RWPE2 (cell line): ENCODE measurements at regions not wholly inside any gene's neighbourhood (a gene's known extent, or its start where the extent isn't known, plus 50 kb on each side); places are given as distances from the start of the nearest gene placed in this dataset.

Experiments used
- ATAC-seq: fragments of 200-7000 bp; cut with Tn5 transposase; 3 replicates; pipeline ENCODE4 v1.9.1; 2021; ENCODE audit warnings: low read depth
- DNase-seq: peaks from one replicate; pipeline ENCODE4 v3.0.0-alpha.2; 2020; ENCODE audit warnings: low spot score
- H3K27ac ChIP-seq: fragments of 450-650 bp; 2 replicates; pipeline ENCODE4 v1.5.1; 2017; ENCODE audit warnings: mild to moderate bottlenecking; ENCODE audit not compliant: poor library complexity, severe bottlenecking
- H3K27me3 ChIP-seq: fragments of 250-450 bp; sonication (Bioruptor Pico); 2 replicates; pipeline ENCODE4 v1.5.1; 2021; ENCODE audit warnings: mild to moderate bottlenecking, moderate library complexity; ENCODE audit not compliant: insufficient read depth, poor library complexity, severe bottlenecking
- H3K36me3 ChIP-seq: fragments of 250-450 bp; sonication (Bioruptor Pico); 2 replicates; pipeline ENCODE4 v1.5.1; 2020; ENCODE audit warnings: low read depth, mild to moderate bottlenecking, moderate library complexity
- H3K4me1 ChIP-seq: fragments of 250-450 bp; sonication (Bioruptor Pico); 2 replicates; pipeline ENCODE4 v1.5.1; 2021; ENCODE audit warnings: mild to moderate bottlenecking, moderate library complexity; ENCODE audit not compliant: insufficient read depth, poor library complexity, severe bottlenecking
- H3K4me3 ChIP-seq: fragments of 250-450 bp; sonication (Bioruptor Pico); 2 replicates; pipeline ENCODE4 v1.5.1; 2021; ENCODE audit warnings: mild to moderate bottlenecking, moderate library complexity; ENCODE audit not compliant: severe bottlenecking
- H3K9me3 ChIP-seq: fragments of 250-450 bp; sonication (Bioruptor Pico); 2 replicates; pipeline ENCODE4 v1.5.1; 2021; ENCODE audit warnings: mild to moderate bottlenecking, moderate library complexity; ENCODE audit not compliant: severe bottlenecking
- TF ChIP-seq, protein P1 (sequence below): fragments of 450-650 bp; IDR thresholded peaks from one replicate; pipeline ENCODE4 v1.5.1; 2017; ENCODE audit warnings: mild to moderate bottlenecking, moderate library complexity; ENCODE audit not compliant: poor library complexity, severe bottlenecking

DNA sequence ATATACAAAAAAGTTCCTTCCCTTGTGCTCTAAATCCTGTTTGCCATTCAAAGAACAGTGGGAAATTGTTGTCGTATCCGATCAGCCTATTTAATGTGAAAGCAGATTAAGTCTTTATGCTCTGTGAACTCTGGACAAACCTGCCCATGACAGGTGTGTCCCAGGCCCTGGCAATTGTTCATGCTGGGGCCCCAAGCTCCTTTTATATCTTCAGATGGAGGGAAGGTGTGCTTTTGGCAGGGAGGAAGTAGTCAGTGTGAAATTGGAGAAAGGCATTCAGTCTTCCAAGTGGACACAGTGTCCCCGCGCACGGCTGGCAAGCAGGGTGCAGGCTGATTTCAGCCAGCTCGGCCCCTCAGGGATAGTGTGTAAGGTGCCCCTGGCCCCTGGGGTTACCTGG, 135.1 kb upstream of the F3 start:
- Histone ChIP-seq H3K4me3 (no peak overlapping the region), H3K9me3 (no peaks in the 10 kb centered on the region), H3K36me3 (no peaks in the 10 kb centered on the region), H3K27ac (no peak overlapping the region), H3K4me1 (no peaks in the 10 kb centered on the region), H3K27me3 (no peaks in the 10 kb centered on the region)
- ATAC-seq (no peak), DNase-seq (no peak)
- TF ChIP-seq, protein P1, sequence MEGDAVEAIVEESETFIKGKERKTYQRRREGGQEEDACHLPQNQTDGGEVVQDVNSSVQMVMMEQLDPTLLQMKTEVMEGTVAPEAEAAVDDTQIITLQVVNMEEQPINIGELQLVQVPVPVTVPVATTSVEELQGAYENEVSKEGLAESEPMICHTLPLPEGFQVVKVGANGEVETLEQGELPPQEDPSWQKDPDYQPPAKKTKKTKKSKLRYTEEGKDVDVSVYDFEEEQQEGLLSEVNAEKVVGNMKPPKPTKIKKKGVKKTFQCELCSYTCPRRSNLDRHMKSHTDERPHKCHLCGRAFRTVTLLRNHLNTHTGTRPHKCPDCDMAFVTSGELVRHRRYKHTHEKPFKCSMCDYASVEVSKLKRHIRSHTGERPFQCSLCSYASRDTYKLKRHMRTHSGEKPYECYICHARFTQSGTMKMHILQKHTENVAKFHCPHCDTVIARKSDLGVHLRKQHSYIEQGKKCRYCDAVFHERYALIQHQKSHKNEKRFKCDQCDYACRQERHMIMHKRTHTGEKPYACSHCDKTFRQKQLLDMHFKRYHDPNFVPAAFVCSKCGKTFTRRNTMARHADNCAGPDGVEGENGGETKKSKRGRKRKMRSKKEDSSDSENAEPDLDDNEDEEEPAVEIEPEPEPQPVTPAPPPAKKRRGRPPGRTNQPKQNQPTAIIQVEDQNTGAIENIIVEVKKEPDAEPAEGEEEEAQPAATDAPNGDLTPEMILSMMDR = no peak

GRCh38 chr1:94675373-94675772, 133.8 kb upstream of the F3 start:
- H3K4me3 ChIP-seq = no peak overlapping the region
- H3K4me1 ChIP-seq = no peaks in the 10 kb centered on the region
- no peaks in the 10 kb centered on the region for H3K36me3 ChIP-seq
- no peaks in the 10 kb centered on the region for H3K9me3 ChIP-seq
- TF ChIP-seq, protein P1 = no peak
- no peaks in the 10 kb centered on the region for H3K27me3 ChIP-seq
- DNase-seq = no peak
- no peak for ATAC-seq
- no peak overlapping the region for H3K27ac ChIP-seq

GRCh38 chr1:94674876-94675275, 133.3 kb upstream of the F3 start:
- Histone ChIP-seq H3K36me3 (no peaks in the 10 kb centered on the region), H3K9me3 (no peaks in the 10 kb centered on the region), H3K4me3 (no peak overlapping the region), H3K27me3 (no peaks in the 10 kb centered on the region), H3K4me1 (no peaks in the 10 kb centered on the region), H3K27ac (no peak overlapping the region)
- TF ChIP-seq, protein P1 = no peak
- ATAC-seq = no peak
- no peak for DNase-seq

- no peak overlapping the region for H3K27ac ChIP-seq
- no peaks in the 10 kb centered on the region for H3K4me1 ChIP-seq
These were observed 131.4 kb upstream of the F3 start for GRCh38 chr1:94672934-94673333.

GRCh38 chr1:94672001-94672400, 130.4 kb upstream of the F3 start:
- H3K4me3 ChIP-seq = no peak overlapping the region
- H3K4me1 ChIP-seq = no peaks in the 10 kb centered on the region
- H3K9me3 ChIP-seq = no peaks in the 10 kb centered on the region
- ATAC-seq (no peak), DNase-seq (no peak)
- TF ChIP-seq, protein P1 = no peak
- H3K27me3 ChIP-seq = no peaks in the 10 kb centered on the region
- H3K27ac ChIP-seq = no peak overlapping the region
- H3K36me3 ChIP-seq = no peaks in the 10 kb centered on the region

More at GRCh38 chr1:94672934-94673333, 131.4 kb upstream of the F3 start:
- Histone ChIP-seq H3K27me3 (no peaks in the 10 kb centered on the region), H3K4me3 (no peak overlapping the region), H3K9me3 (no peaks in the 10 kb centered on the region), H3K36me3 (no peaks in the 10 kb centered on the region)
- DNase-seq (no peak), ATAC-seq (no peak)
- TF ChIP-seq, protein P1 = no peak
